ENCODE measurements at regions not wholly inside any gene's neighbourhood (a gene's known extent, or its start where the extent isn't known, plus 50 kb on each side); places are given as distances from the start of the nearest gene placed in this dataset.

- Histone ChIP-seq H3K4me1 (ENCODE audit: control insufficient read depth in 3 of 3, insufficient read depth in 3 of 3, low read length in 3 of 3) (peaks cover 0 to 11% (median 6%) of the 10 kb centered on the region in 3 donors), H3K9ac (ENCODE audit: low read depth in 1 of 3, low read length in 3 of 3) (no peak overlapping the region), H3K4me3 (ENCODE audit: low read length in 3 of 3) (peak overlapping the region in 1 of 3 donors; percentile 54), H3K27me3 (ENCODE audit: control insufficient read depth in 3 of 3, insufficient read depth in 3 of 3, low read length in 3 of 3) (no peaks in the 10 kb centered on the region), H3K36me3 (ENCODE audit: control insufficient read depth in 3 of 3, insufficient read depth in 3 of 3, low read length in 3 of 3) (no peaks in the 10 kb centered on the region), H3K27ac (ENCODE audit: low read depth, low read length) (no peak overlapping the region), H3K9me3 (ENCODE audit: control insufficient read depth in 3 of 3, low read length in 3 of 3) (no peaks in the 10 kb centered on the region)
Measured at GRCh38 chr9:82513242-82513751, 524.7 kb downstream of the SPATA31D1 start.

- Histone ChIP-seq H3K4me3 (ENCODE audit: low read length in 3 of 3) (no peak overlapping the region), H3K4me1 (ENCODE audit: control insufficient read depth in 3 of 3, insufficient read depth in 3 of 3, low read length in 3 of 3) (peaks cover 0 to 11% (median 6%) of the 10 kb centered on the region in 3 donors), H3K9me3 (ENCODE audit: control insufficient read depth in 3 of 3, low read length in 3 of 3) (no peaks in the 10 kb centered on the region), H3K9ac (ENCODE audit: low read depth in 1 of 3, low read length in 3 of 3) (no peak overlapping the region), H3K27ac (ENCODE audit: low read depth, low read length) (no peak overlapping the region), H3K36me3 (ENCODE audit: control insufficient read depth in 3 of 3, insufficient read depth in 3 of 3, low read length in 3 of 3) (no peaks in the 10 kb centered on the region), H3K27me3 (ENCODE audit: control insufficient read depth in 3 of 3, insufficient read depth in 3 of 3, low read length in 3 of 3) (no peaks in the 10 kb centered on the region)
Measured at GRCh38 chr9:82513976-82514735, 525.6 kb downstream of the SPATA31D1 start.

GRCh38 chr9:82518868-82519267 lies 530.3 kb downstream of the SPATA31D1 start:
- Histone ChIP-seq H3K27me3 (ENCODE audit: control insufficient read depth in 3 of 3, insufficient read depth in 3 of 3, low read length in 3 of 3) (no peaks in the 10 kb centered on the region), H3K36me3 (ENCODE audit: control insufficient read depth in 3 of 3, insufficient read depth in 3 of 3, low read length in 3 of 3) (no peaks in the 10 kb centered on the region), H3K4me1 (ENCODE audit: control insufficient read depth in 3 of 3, insufficient read depth in 3 of 3, low read length in 3 of 3) (peaks cover 0 to 5% (median 0%) of the 10 kb centered on the region in 3 donors), H3K27ac (ENCODE audit: low read depth, low read length) (no peak overlapping the region), H3K9ac (ENCODE audit: low read depth in 1 of 3, low read length in 3 of 3) (no peak overlapping the region), H3K9me3 (ENCODE audit: control insufficient read depth in 3 of 3, low read length in 3 of 3) (no peaks in the 10 kb centered on the region), H3K4me3 (ENCODE audit: low read length in 3 of 3) (no peak overlapping the region)

DNA sequence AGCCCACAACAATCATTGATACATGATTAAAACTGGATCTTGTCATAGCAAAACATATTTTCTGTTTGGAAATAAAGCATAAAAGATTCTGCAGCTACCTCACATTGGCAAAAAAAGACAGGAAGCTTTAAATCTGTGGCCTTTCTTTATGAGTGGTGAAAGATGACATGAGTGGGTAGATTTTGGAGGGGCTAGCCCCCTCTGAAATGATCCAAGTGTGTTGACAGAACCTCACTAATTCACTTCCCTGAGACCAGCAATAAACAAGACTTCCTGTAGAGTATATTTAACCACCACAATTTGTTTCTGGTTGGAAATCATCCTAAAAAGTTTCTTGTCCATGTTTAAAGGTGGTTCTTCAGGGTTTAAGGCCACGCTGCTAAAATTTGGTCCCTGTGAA lies 530.8 kb downstream of the SPATA31D1 start:
- H3K9ac ChIP-seq (ENCODE audit: low read depth in 1 of 3, low read length in 3 of 3): no peak overlapping the region
- no peak overlapping the region for H3K4me3 ChIP-seq (ENCODE audit: low read length in 3 of 3)
- H3K9me3 ChIP-seq (ENCODE audit: control insufficient read depth in 3 of 3, low read length in 3 of 3): no peaks in the 10 kb centered on the region
- no peaks in the 10 kb centered on the region for H3K27me3 ChIP-seq (ENCODE audit: control insufficient read depth in 3 of 3, insufficient read depth in 3 of 3, low read length in 3 of 3)
- peaks cover 0 to 4% (median 0%) of the 10 kb centered on the region in 3 donors for H3K4me1 ChIP-seq (ENCODE audit: control insufficient read depth in 3 of 3, insufficient read depth in 3 of 3, low read length in 3 of 3)
- H3K36me3 ChIP-seq (ENCODE audit: control insufficient read depth in 3 of 3, insufficient read depth in 3 of 3, low read length in 3 of 3): no peaks in the 10 kb centered on the region
- H3K27ac ChIP-seq (ENCODE audit: low read depth, low read length): no peak overlapping the region

DNA sequence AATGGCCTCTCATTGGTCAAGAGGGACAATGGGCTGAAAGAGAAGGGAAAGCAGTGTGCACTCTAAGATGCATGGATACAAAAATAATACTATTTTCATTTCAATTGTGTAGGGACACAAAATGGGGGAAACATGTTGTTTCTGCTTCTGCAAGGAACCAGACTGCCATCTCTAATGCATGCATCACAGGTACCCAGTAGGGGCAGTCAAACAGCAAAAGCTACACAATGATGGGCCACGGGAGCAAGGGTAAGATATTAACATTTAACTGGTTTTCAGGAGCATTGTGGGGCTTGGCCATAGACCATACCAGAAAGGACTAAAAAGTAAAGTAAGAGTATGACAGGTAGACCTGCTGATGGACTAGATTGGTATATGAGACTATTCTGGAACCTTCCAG lies 535.8 kb downstream of the SPATA31D1 start:
- Histone ChIP-seq H3K27ac (ENCODE audit: low read depth, low read length) (no peak overlapping the region), H3K4me1 (ENCODE audit: control insufficient read depth in 3 of 3, insufficient read depth in 3 of 3, low read length in 3 of 3) (no peaks in the 10 kb centered on the region), H3K9ac (ENCODE audit: low read depth in 1 of 3, low read length in 3 of 3) (no peak overlapping the region), H3K27me3 (ENCODE audit: control insufficient read depth in 3 of 3, insufficient read depth in 3 of 3, low read length in 3 of 3) (no peaks in the 10 kb centered on the region), H3K4me3 (ENCODE audit: low read length in 3 of 3) (no peak overlapping the region), H3K36me3 (ENCODE audit: control insufficient read depth in 3 of 3, insufficient read depth in 3 of 3, low read length in 3 of 3) (no peaks in the 10 kb centered on the region), H3K9me3 (ENCODE audit: control insufficient read depth in 3 of 3, low read length in 3 of 3) (peaks cover 0 to 3% (median 2%) of the 10 kb centered on the region in 3 donors)

DNA sequence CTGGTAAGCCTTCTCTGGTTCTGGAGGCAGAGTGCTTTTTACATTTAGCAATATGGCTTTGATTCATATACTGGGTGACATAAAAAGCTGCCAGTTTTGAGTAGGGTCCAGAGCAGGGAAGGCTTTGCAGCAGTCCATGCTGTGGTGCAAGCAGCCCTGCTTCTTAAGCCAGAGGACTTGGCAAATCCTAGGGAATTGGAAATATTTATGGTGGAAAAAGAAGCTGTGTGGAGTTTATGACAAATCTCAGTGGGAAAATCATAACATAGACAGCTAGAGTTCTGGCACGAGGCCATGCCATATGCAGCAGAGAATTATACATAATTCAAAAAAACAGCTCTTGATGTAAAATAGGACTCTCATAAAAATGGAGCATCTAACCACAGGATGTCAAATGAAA lies 536.4 kb downstream of the RASEF start:
- no peak overlapping the region for H3K4me3 ChIP-seq (ENCODE audit: low read length in 3 of 3)
- no peak overlapping the region for H3K9ac ChIP-seq (ENCODE audit: low read depth in 1 of 3, low read length in 3 of 3)
- no peaks in the 10 kb centered on the region for H3K36me3 ChIP-seq (ENCODE audit: control insufficient read depth in 3 of 3, insufficient read depth in 3 of 3, low read length in 3 of 3)
- peaks cover 0 to 3% (median 2%) of the 10 kb centered on the region in 3 donors for H3K9me3 ChIP-seq (ENCODE audit: control insufficient read depth in 3 of 3, low read length in 3 of 3)
- no peaks in the 10 kb centered on the region for H3K27me3 ChIP-seq (ENCODE audit: control insufficient read depth in 3 of 3, insufficient read depth in 3 of 3, low read length in 3 of 3)
- H3K27ac ChIP-seq (ENCODE audit: low read depth, low read length): no peak overlapping the region
- no peaks in the 10 kb centered on the region for H3K4me1 ChIP-seq (ENCODE audit: control insufficient read depth in 3 of 3, insufficient read depth in 3 of 3, low read length in 3 of 3)

- Histone ChIP-seq H3K4me1 (ENCODE audit: control insufficient read depth in 3 of 3, insufficient read depth in 3 of 3, low read length in 3 of 3) (no peaks in the 10 kb centered on the region), H3K27me3 (ENCODE audit: control insufficient read depth in 3 of 3, insufficient read depth in 3 of 3, low read length in 3 of 3) (no peaks in the 10 kb centered on the region), H3K9me3 (ENCODE audit: control insufficient read depth in 3 of 3, low read length in 3 of 3) (peaks cover 0 to 3% (median 2%) of the 10 kb centered on the region in 3 donors), H3K36me3 (ENCODE audit: control insufficient read depth in 3 of 3, insufficient read depth in 3 of 3, low read length in 3 of 3) (no peaks in the 10 kb centered on the region), H3K4me3 (ENCODE audit: low read length in 3 of 3) (no peak overlapping the region), H3K27ac (ENCODE audit: low read depth, low read length) (no peak overlapping the region), H3K9ac (ENCODE audit: low read depth in 1 of 3, low read length in 3 of 3) (no peak overlapping the region)
Measured at GRCh38 chr9:82531795-82532194, 531.1 kb downstream of the RASEF start.

- Histone ChIP-seq H3K4me1 (ENCODE audit: control insufficient read depth in 3 of 3, insufficient read depth in 3 of 3, low read length in 3 of 3) (no peaks in the 10 kb centered on the region), H3K27ac (ENCODE audit: low read depth, low read length) (no peak overlapping the region), H3K4me3 (ENCODE audit: low read length in 3 of 3) (no peak overlapping the region), H3K36me3 (ENCODE audit: control insufficient read depth in 3 of 3, insufficient read depth in 3 of 3, low read length in 3 of 3) (no peaks in the 10 kb centered on the region), H3K9me3 (ENCODE audit: control insufficient read depth in 3 of 3, low read length in 3 of 3) (no peaks in the 10 kb centered on the region), H3K27me3 (ENCODE audit: control insufficient read depth in 3 of 3, insufficient read depth in 3 of 3, low read length in 3 of 3) (no peaks in the 10 kb centered on the region), H3K9ac (ENCODE audit: low read depth in 1 of 3, low read length in 3 of 3) (no peak overlapping the region)
Measured at GRCh38 chr9:82532504-82533180, 530.3 kb downstream of the RASEF start.

DNA sequence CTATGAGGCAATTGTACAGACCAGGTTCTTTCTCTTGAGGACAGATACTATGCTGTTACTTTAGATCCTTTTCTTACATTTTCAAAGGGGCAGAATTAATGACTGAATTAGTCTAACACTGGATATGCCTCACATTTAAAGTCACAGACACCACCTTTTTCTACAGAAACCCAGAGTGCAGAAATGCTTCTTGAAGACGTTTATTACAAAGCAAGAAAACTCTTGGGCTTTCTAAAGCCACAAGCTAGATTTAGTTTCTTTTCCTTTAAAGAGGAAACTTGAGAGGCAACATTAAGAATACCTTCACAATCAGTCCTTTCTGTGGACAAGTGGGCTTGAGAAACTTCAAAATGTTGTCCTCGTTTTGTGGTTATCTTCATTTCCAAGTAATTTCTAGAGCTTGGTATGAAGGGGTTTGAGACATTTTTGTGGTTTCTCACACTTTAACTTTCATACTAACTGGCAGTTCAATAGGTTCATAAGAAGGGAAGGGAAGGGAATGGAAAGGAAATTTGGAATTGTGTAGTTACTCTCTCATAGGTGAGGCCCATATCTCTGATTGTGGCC lies 527.4 kb downstream of the RASEF start:
- no peak overlapping the region for H3K4me3 ChIP-seq (ENCODE audit: low read length in 3 of 3)
- no peaks in the 10 kb centered on the region for H3K4me1 ChIP-seq (ENCODE audit: control insufficient read depth in 3 of 3, insufficient read depth in 3 of 3, low read length in 3 of 3)
- H3K36me3 ChIP-seq (ENCODE audit: control insufficient read depth in 3 of 3, insufficient read depth in 3 of 3, low read length in 3 of 3): no peaks in the 10 kb centered on the region
- H3K9ac ChIP-seq (ENCODE audit: low read depth in 1 of 3, low read length in 3 of 3): no peak overlapping the region
- no peaks in the 10 kb centered on the region for H3K27me3 ChIP-seq (ENCODE audit: control insufficient read depth in 3 of 3, insufficient read depth in 3 of 3, low read length in 3 of 3)
- no peaks in the 10 kb centered on the region for H3K9me3 ChIP-seq (ENCODE audit: control insufficient read depth in 3 of 3, low read length in 3 of 3)
- H3K27ac ChIP-seq (ENCODE audit: low read depth, low read length): no peak overlapping the region

GRCh38 chr9:82538634-82539033 lies 524.3 kb downstream of the RASEF start:
- no peak overlapping the region for H3K27ac ChIP-seq (ENCODE audit: low read depth, low read length)
- H3K4me3 ChIP-seq (ENCODE audit: low read length in 3 of 3): no peak overlapping the region
- H3K4me1 ChIP-seq (ENCODE audit: control insufficient read depth in 3 of 3, insufficient read depth in 3 of 3, low read length in 3 of 3): no peaks in the 10 kb centered on the region
- no peaks in the 10 kb centered on the region for H3K27me3 ChIP-seq (ENCODE audit: control insufficient read depth in 3 of 3, insufficient read depth in 3 of 3, low read length in 3 of 3)
- no peaks in the 10 kb centered on the region for H3K36me3 ChIP-seq (ENCODE audit: control insufficient read depth in 3 of 3, insufficient read depth in 3 of 3, low read length in 3 of 3)
- no peaks in the 10 kb centered on the region for H3K9me3 ChIP-seq (ENCODE audit: control insufficient read depth in 3 of 3, low read length in 3 of 3)
- no peak overlapping the region for H3K9ac ChIP-seq (ENCODE audit: low read depth in 1 of 3, low read length in 3 of 3)

Measured in skeletal muscle tissue (tissue), 3 donors.